ENCODE measurements at regions not wholly inside any gene's neighbourhood (a gene's known extent, or its start where the extent isn't known, plus 50 kb on each side); places are given as distances from the start of the nearest gene placed in this dataset.

- Histone ChIP-seq H3K4me1 (ENCODE audit: control insufficient read depth in 1 of 2, insufficient read depth in 2 of 2, low read length in 2 of 2) (no peaks in the 10 kb centered on the region), H3K27me3 (ENCODE audit: insufficient read depth, low read length) (no peaks in the 10 kb centered on the region), H4K20me1 (ENCODE audit: insufficient read depth) (no peaks in the 10 kb centered on the region), H3K79me2 (ENCODE audit: insufficient read depth, low read length) (no peaks in the 10 kb centered on the region), H2AFZ (ENCODE audit: low read depth, low read length, poor library complexity, severe bottlenecking) (no peak overlapping the region), H3K4me3 (replicated peaks in 1 of 2; ENCODE audit: low read depth in 1 of 2, low read length in 2 of 2) (no peak overlapping the region), H3K27ac (ENCODE audit: low read depth, low read length) (no peak overlapping the region), H3K9me3 (ENCODE audit: control insufficient read depth in 1 of 2, insufficient read depth in 1 of 2, low read depth in 1 of 2, low read length in 2 of 2) (no peaks in the 10 kb centered on the region), H3K9ac (ENCODE audit: low read length) (no peak overlapping the region), H3K4me2 (ENCODE audit: low read length) (no peak overlapping the region), H3K36me3 (ENCODE audit: control insufficient read depth in 1 of 2, insufficient read depth in 2 of 2, low read length in 2 of 2) (no peaks in the 10 kb centered on the region), H3K9me2 (ENCODE audit: insufficient read depth) (no peaks in the 10 kb centered on the region)
- ChIA-PET POLR2A (no interaction called here), CTCF (no interaction called here), RAD21 (ENCODE audit: low non-redundant PET in 1 of 2, low total read pairs in 2 of 2, uncharacterized antibody in 2 of 2, unreplicated experiment in 2 of 2) (no interaction called here)
- BruUV-seq (replicated peaks) = no TSS peak
- TF ChIP-seq, protein P1, sequence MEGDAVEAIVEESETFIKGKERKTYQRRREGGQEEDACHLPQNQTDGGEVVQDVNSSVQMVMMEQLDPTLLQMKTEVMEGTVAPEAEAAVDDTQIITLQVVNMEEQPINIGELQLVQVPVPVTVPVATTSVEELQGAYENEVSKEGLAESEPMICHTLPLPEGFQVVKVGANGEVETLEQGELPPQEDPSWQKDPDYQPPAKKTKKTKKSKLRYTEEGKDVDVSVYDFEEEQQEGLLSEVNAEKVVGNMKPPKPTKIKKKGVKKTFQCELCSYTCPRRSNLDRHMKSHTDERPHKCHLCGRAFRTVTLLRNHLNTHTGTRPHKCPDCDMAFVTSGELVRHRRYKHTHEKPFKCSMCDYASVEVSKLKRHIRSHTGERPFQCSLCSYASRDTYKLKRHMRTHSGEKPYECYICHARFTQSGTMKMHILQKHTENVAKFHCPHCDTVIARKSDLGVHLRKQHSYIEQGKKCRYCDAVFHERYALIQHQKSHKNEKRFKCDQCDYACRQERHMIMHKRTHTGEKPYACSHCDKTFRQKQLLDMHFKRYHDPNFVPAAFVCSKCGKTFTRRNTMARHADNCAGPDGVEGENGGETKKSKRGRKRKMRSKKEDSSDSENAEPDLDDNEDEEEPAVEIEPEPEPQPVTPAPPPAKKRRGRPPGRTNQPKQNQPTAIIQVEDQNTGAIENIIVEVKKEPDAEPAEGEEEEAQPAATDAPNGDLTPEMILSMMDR (IDR thresholded peaks at IDR 0.05 in 2 of 3, conservative IDR thresholded peaks at IDR 0.05 in 1 of 3; ENCODE audit: borderline replicate concordance in 1 of 3, insufficient read depth in 1 of 3, low read depth in 2 of 3, low read length in 2 of 3) = no peak
- TF ChIP-seq TCF7L2 (IDR thresholded peaks at IDR 0.05; ENCODE audit: borderline replicate concordance, extremely low read depth, insufficient read depth, insufficient read length) (peak; percentile 40), SRF (IDR thresholded peaks at IDR 0.05; ENCODE audit: low read depth) (no peak), YY1 (IDR thresholded peaks at IDR 0.05; ENCODE audit: extremely low read depth, insufficient replicate concordance, low read depth, low read length) (no peak)
- TF ChIP-seq, protein P2, sequence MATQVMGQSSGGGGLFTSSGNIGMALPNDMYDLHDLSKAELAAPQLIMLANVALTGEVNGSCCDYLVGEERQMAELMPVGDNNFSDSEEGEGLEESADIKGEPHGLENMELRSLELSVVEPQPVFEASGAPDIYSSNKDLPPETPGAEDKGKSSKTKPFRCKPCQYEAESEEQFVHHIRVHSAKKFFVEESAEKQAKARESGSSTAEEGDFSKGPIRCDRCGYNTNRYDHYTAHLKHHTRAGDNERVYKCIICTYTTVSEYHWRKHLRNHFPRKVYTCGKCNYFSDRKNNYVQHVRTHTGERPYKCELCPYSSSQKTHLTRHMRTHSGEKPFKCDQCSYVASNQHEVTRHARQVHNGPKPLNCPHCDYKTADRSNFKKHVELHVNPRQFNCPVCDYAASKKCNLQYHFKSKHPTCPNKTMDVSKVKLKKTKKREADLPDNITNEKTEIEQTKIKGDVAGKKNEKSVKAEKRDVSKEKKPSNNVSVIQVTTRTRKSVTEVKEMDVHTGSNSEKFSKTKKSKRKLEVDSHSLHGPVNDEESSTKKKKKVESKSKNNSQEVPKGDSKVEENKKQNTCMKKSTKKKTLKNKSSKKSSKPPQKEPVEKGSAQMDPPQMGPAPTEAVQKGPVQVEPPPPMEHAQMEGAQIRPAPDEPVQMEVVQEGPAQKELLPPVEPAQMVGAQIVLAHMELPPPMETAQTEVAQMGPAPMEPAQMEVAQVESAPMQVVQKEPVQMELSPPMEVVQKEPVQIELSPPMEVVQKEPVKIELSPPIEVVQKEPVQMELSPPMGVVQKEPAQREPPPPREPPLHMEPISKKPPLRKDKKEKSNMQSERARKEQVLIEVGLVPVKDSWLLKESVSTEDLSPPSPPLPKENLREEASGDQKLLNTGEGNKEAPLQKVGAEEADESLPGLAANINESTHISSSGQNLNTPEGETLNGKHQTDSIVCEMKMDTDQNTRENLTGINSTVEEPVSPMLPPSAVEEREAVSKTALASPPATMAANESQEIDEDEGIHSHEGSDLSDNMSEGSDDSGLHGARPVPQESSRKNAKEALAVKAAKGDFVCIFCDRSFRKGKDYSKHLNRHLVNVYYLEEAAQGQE (IDR thresholded peaks at IDR 0.05; ENCODE audit: low read depth) = peak; percentile 84
- no peak for ATAC-seq
- intact Hi-C loops (cut with micrococcal nuclease) = no loop called here
- DNase-seq (ENCODE audit: low read depth, low spot score) = no peak
These were observed 155.2 kb downstream of the DMRTA2 start for GRCh38 chr1:50268049-50268448.
